Keratinocyte (primary cell): ENCODE measurements at regions not wholly inside any gene's neighbourhood (a gene's known extent, or its start where the extent isn't known, plus 50 kb on each side); places are given as distances from the start of the nearest gene placed in this dataset.

ENCODE experiments used
- CTCF ChIP-seq, 3 experiments: IDR thresholded peaks in 1 of 3; conservative IDR thresholded peaks in 1 of 3; optimal IDR thresholded peaks in 1 of 3; 2 replicates in 2 of 3; 3 replicates in 1 of 3; pipeline versions ENCODE3 to v1.5.1; 2011; ENCODE audit warnings: low read length in 3 of 3, mild to moderate bottlenecking in 3 of 3, moderate library complexity in 2 of 3, control low read depth in 1 of 3, inconsistent platforms in 1 of 3; ENCODE audit not compliant: insufficient read depth in 2 of 3; ENCODE audit errors: extremely low read depth in 1 of 3
- EZH2 ChIP-seq: IDR thresholded peaks from one replicate; pipeline ENCODE4 v1.6.1; 2012; ENCODE audit warnings: inconsistent platforms, mild to moderate bottlenecking, low read length, moderate library complexity

DNA sequence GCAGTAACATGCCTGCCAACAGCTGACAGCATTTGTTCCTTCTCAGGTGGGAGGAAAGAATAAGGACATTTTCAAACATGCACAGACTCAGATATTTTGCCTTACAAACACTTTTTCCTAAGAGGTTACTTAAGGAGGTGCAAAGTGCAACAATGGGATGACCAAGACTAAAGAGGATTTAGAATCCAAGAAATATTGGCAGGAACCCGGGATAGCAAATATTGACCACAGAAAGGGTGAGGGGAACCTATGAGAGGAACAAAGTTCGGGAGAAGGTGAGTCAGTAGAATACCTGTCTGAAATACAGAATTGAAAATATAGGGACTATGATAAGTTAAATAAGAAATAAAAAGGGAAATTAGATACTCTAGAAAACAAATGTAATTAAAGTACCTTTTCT lies 321.9 kb upstream of the EMCN start:
- no peak for TF ChIP-seq CTCF (optimal IDR thresholded peaks at IDR 0.05 in 1 of 3, IDR thresholded peaks at IDR 0.05 in 1 of 3, conservative IDR thresholded peaks at IDR 0.05 in 1 of 3; ENCODE audit: extremely low read depth in 1 of 3, insufficient read depth in 2 of 3, low read length in 3 of 3)
- no peak for TF ChIP-seq EZH2
